ENCODE measurements at regions not wholly inside any gene's neighbourhood (a gene's known extent, or its start where the extent isn't known, plus 50 kb on each side); places are given as distances from the start of the nearest gene placed in this dataset.

DNA sequence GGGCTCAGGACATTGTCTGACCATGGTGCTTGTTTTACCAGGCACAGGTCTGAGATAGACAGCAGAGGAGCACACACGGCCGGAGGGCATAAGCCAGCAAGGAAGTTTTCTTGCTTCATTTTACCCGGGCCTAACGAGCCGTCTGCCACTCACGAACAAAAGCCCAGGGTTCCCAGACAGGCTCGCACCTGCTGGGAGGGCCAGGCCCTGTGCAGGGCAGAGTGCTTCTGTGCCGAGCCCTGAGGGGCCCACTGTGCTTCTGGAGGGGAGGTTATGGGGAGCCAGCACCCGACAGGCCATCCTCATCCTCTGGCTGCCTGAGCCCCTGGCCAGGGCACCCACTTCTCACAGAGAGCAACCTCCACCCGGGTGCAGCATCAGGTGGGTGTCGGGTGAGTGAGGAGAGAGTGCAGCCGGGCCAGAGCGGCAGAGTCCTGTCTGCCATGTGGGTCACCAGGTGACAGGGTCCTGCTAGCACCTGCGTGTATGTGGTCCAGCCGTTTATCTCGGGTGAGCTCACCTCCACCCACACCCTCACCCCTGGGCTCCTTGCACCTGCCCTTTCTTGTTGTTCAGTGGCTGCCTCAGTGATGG, 297.9 kb downstream of the NDUFA10 start:
- Histone ChIP-seq H3K27me3 (replicated peaks; ENCODE audit: insufficient read depth) (no peaks in the 10 kb centered on the region), H3K36me3 (no peaks in the 10 kb centered on the region), H3K4me1 (replicated peaks) (no peaks in the 10 kb centered on the region), H3K9me3 (no peaks in the 10 kb centered on the region), H3K4me3 (no peak overlapping the region), H3K27ac (no peak overlapping the region)
- no peak for DNase-seq (ENCODE audit: low spot score)
- TF ChIP-seq POLR2AphosphoS5 (IDR thresholded peaks at IDR 0.05) = no peak
- no peak for TF ChIP-seq POLR2A (IDR thresholded peaks at IDR 0.05)
- no peak for TF ChIP-seq CTCF (IDR thresholded peaks at IDR 0.05)
- 82% methylated on average over 15 of the region's 16 CpGs for WGBS
- intact Hi-C loops (cut with DNase I) = no loop called here

GRCh38 chr2:239726631-239727181, 298.4 kb downstream of the NDUFA10 start:
- Histone ChIP-seq H3K9me3 (no peaks in the 10 kb centered on the region), H3K27me3 (replicated peaks; ENCODE audit: insufficient read depth) (no peaks in the 10 kb centered on the region), H3K4me3 (no peak overlapping the region), H3K4me1 (replicated peaks) (no peaks in the 10 kb centered on the region), H3K27ac (no peak overlapping the region), H3K36me3 (no peaks in the 10 kb centered on the region)
- intact Hi-C loops (cut with DNase I) = no loop called here
- no peak for DNase-seq (ENCODE audit: low spot score)
- 83% methylated on average over 13 of the region's 13 CpGs for WGBS
- TF ChIP-seq POLR2AphosphoS5 (IDR thresholded peaks at IDR 0.05) = no peak
- no peak for TF ChIP-seq CTCF (IDR thresholded peaks at IDR 0.05)
- TF ChIP-seq POLR2A (IDR thresholded peaks at IDR 0.05) = no peak

DNA sequence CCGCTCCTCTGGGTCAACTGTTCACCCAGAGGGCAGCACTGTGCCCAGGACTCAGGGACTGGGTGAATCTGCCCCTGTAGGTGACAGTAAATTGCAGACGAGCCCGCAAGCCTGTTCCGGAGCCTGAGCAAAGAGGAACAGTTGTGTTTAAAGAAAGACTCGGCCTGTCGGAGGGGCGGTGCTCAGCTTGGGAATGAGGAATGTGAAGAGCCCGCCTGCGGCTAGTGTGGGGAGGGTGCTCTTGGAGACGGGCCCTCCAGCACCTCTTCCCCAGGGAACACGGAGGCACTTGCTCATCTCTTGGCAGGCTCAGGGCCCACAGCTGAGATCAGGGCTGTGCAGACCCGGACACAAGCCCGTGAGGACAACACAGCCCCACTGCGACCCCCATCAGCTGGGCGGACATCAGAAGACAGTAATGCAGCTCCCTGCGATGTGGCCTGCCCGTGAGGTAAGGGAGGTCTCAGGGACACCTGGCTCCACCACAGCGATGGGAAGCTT, 299.0 kb downstream of the NDUFA10 start:
- Histone ChIP-seq H3K4me1 (replicated peaks) (no peaks in the 10 kb centered on the region), H3K9me3 (no peaks in the 10 kb centered on the region), H3K27me3 (replicated peaks; ENCODE audit: insufficient read depth) (no peaks in the 10 kb centered on the region), H3K27ac (no peak overlapping the region), H3K4me3 (no peak overlapping the region), H3K36me3 (no peaks in the 10 kb centered on the region)
- WGBS = 45% methylated on average over 18 of the region's 18 CpGs
- intact Hi-C loops (cut with DNase I) = no loop called here
- TF ChIP-seq CTCF (IDR thresholded peaks at IDR 0.05) (no peak), POLR2A (IDR thresholded peaks at IDR 0.05) (no peak), POLR2AphosphoS5 (IDR thresholded peaks at IDR 0.05) (no peak)
- DNase-seq (ENCODE audit: low spot score) = no peak

DNA sequence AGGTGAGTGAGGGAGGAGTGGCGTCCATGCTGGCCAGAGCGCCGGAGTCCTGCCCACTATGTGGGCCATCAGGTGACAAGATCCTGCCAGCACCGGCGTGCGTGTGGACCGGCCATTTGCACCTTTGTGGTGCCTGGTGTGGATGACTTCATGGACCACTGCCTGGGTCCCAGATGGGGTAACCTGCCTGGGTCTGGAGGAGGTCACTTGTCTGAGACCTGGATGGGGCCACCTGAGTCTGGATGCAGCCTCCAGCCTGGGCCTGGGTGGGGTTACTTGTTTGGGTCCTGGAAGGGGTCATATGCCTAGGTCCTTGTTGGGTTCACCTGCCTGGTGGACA, 299.6 kb downstream of the NDUFA10 start:
- Histone ChIP-seq H3K9me3 (no peaks in the 10 kb centered on the region), H3K4me1 (replicated peaks) (no peaks in the 10 kb centered on the region), H3K27me3 (replicated peaks; ENCODE audit: insufficient read depth) (no peaks in the 10 kb centered on the region), H3K27ac (no peak overlapping the region), H3K4me3 (no peak overlapping the region), H3K36me3 (no peaks in the 10 kb centered on the region)
- TF ChIP-seq CTCF (IDR thresholded peaks at IDR 0.05) (no peak), POLR2AphosphoS5 (IDR thresholded peaks at IDR 0.05) (no peak), POLR2A (IDR thresholded peaks at IDR 0.05) (no peak)
- 94% methylated on average over 7 of the region's 7 CpGs for WGBS
- no peak for DNase-seq (ENCODE audit: low spot score)
- intact Hi-C loops (cut with DNase I) = no loop called here
